Suprapubic skin (tissue), 4 donors: ENCODE measurements at regions not wholly inside any gene's neighbourhood (a gene's known extent, or its start where the extent isn't known, plus 50 kb on each side); places are given as distances from the start of the nearest gene placed in this dataset.

Source experiments
- DNase-seq, 2 donors: peaks; one replicate each; pipeline ENCODE4 v3.0.0-alpha.2; 2019; ENCODE audit warnings: low spot score in 2 of 2
- H3K27ac ChIP-seq: fragments of 200-600 bp; sonication (generic); one replicate; pipeline ENCODE4 v1.5.1; 2019
- H3K27me3 ChIP-seq: fragments of 200-600 bp; sonication (generic); one replicate; pipeline ENCODE4 v1.5.1; 2019
- H3K36me3 ChIP-seq: fragments of 200-600 bp; sonication (generic); one replicate; pipeline ENCODE4 v1.5.1; 2019
- H3K4me1 ChIP-seq: fragments of 200-600 bp; sonication (generic); one replicate; pipeline ENCODE4 v1.5.1; 2019
- H3K4me3 ChIP-seq: fragments of 200-600 bp; sonication (generic); one replicate; pipeline ENCODE4 v1.5.1; 2019; ENCODE audit warnings: mild to moderate bottlenecking
- H3K9me3 ChIP-seq: fragments of 200-600 bp; sonication (generic); one replicate; pipeline ENCODE4 v1.5.1; 2019
- EP300 ChIP-seq: sonication (generic); formaldehyde crosslinking; IDR thresholded peaks from one replicate; pipeline ENCODE4 v1.6.1; 2017; ENCODE audit warnings: antibody characterized with exemption
- POLR2A ChIP-seq, 2 donors: fragments of 450-650 bp; IDR thresholded peaks; one replicate each; pipeline ENCODE4 v1.6.1; 2017; ENCODE audit warnings: antibody characterized with exemption in 2 of 2, mild to moderate bottlenecking in 2 of 2, moderate library complexity in 2 of 2
- POLR2AphosphoS5 ChIP-seq, 3 donors: sonication (generic); formaldehyde crosslinking; IDR thresholded peaks; one replicate each; pipeline ENCODE4 v1.6.1; 2017; ENCODE audit warnings: antibody characterized with exemption in 3 of 3
- WGBS: methylation state at CpG from one replicate; pipeline ENCODE4 v1.1.5; 2018; 5-methylcytosine and 5-hydroxymethylcytosine counted together
- TF ChIP-seq, protein P1 (sequence below), 2 donors: fragments of 200-600 bp in 1 of 2; fragments of 450-650 bp in 1 of 2; sonication (generic) in 1 of 2; IDR thresholded peaks; one replicate each; pipeline ENCODE4 v1.5.1; 2016 to 2019; ENCODE audit warnings: antibody characterized with exemption in 2 of 2, mild to moderate bottlenecking in 1 of 2, moderate library complexity in 1 of 2

DNA sequence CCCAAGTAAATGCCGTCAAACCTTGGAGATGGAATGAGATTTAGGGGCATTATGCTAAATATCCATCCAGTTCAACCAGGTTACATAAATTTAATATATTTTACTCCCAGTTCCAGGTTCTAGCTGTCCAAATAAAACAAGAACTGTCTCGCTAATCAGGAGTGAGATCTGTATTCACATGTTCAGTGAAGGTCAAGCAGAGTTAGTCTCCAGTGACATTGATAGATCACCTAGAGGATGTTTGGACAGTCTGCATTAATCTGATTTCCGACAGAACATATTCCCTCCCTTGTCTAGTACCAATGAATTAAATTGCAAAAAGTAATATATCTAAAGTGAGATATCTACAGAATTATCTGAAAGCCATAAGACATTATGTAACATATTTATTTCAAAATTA is 979.4 kb upstream of the CNTNAP5 start:
- TF ChIP-seq, protein P1, sequence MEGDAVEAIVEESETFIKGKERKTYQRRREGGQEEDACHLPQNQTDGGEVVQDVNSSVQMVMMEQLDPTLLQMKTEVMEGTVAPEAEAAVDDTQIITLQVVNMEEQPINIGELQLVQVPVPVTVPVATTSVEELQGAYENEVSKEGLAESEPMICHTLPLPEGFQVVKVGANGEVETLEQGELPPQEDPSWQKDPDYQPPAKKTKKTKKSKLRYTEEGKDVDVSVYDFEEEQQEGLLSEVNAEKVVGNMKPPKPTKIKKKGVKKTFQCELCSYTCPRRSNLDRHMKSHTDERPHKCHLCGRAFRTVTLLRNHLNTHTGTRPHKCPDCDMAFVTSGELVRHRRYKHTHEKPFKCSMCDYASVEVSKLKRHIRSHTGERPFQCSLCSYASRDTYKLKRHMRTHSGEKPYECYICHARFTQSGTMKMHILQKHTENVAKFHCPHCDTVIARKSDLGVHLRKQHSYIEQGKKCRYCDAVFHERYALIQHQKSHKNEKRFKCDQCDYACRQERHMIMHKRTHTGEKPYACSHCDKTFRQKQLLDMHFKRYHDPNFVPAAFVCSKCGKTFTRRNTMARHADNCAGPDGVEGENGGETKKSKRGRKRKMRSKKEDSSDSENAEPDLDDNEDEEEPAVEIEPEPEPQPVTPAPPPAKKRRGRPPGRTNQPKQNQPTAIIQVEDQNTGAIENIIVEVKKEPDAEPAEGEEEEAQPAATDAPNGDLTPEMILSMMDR (IDR thresholded peaks at IDR 0.05), result no peak
- TF ChIP-seq POLR2AphosphoS5 (IDR thresholded peaks at IDR 0.05) (no peak), POLR2A (IDR thresholded peaks at IDR 0.05) (no peak), EP300 (no peak)
- Histone ChIP-seq H3K27me3 (no peaks in the 10 kb centered on the region), H3K9me3 (no peaks in the 10 kb centered on the region), H3K4me1 (no peaks in the 10 kb centered on the region), H3K36me3 (no peaks in the 10 kb centered on the region), H3K4me3 (no peak overlapping the region), H3K27ac (no peak overlapping the region)
- WGBS, result 84% methylated on average over 3 of the region's 3 CpGs
- DNase-seq, result no peak

DNA sequence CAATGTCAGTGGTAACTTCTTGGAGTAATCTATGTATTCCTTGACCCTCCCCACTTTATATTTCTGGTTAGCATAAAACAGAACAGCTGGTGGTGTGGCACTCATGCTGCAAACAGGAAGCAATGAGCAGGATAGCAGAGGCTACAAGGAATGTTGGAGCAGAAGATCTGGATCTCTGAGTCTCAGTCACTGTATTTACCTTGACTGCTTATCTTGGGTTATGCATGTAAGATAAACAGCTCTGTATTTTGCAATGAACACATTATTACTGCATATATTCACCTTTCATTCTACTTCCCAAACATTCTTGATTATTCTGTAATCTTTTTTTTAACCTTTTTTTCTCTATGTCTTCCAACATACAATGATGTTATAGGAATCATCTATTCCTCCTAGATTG is 977.9 kb upstream of the CNTNAP5 start:
- Histone ChIP-seq H3K27me3 (no peaks in the 10 kb centered on the region), H3K36me3 (no peaks in the 10 kb centered on the region), H3K9me3 (no peaks in the 10 kb centered on the region), H3K4me3 (no peak overlapping the region), H3K4me1 (no peaks in the 10 kb centered on the region), H3K27ac (no peak overlapping the region)
- DNase-seq, result no peak
- TF ChIP-seq EP300 (no peak), POLR2A (IDR thresholded peaks at IDR 0.05) (no peak), POLR2AphosphoS5 (IDR thresholded peaks at IDR 0.05) (no peak)
- TF ChIP-seq, protein P1 (IDR thresholded peaks at IDR 0.05), result no peak

DNA sequence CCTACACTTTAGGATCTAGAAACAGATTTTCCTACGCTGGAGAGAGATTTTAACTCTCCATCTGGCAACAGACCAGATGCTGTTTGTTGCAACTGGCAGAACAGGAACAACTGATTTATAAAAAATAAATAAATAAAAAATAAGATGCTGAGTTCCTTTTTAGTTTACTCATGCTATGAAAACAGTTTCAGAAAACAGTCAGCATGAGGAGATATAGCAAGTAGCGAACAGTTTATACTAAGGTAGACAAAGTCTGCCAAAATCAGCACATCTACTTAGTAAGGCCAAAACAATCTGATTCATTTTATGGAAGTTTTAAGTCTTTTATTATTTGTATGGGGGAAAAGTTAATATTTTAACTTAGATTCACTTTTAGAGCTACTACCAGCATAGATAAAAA is 974.0 kb upstream of the CNTNAP5 start:
- Histone ChIP-seq H3K4me1 (no peaks in the 10 kb centered on the region), H3K4me3 (no peak overlapping the region), H3K27me3 (no peaks in the 10 kb centered on the region), H3K27ac (no peak overlapping the region), H3K36me3 (no peaks in the 10 kb centered on the region), H3K9me3 (no peaks in the 10 kb centered on the region)
- WGBS, result 54% methylated on average over 2 of the region's 2 CpGs
- no peak for TF ChIP-seq POLR2A (IDR thresholded peaks at IDR 0.05)
- TF ChIP-seq, protein P1 (IDR thresholded peaks at IDR 0.05), result no peak
- TF ChIP-seq POLR2AphosphoS5 (IDR thresholded peaks at IDR 0.05), result no peak
- no peak for TF ChIP-seq EP300
- DNase-seq, result no peak

DNA sequence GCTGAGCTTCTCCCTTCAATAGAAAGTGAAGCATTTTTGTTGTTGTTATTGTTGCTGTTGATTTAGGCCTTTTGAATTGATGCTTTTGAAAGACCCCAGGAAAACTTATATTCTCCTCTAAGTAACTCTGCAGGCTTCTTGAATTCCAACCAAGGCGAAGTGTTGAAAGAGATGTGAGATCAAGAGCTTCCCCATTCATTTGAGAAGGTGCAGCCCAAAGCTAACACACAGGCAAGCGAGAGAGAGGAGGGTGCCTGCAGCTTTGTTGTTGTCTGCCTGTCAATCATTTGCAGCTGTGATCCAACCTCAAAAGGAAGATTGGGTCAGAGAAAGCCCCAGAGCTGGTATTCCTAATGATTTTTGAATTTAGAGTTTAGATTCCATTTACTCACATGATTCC is 963.6 kb upstream of the CNTNAP5 start:
- TF ChIP-seq POLR2AphosphoS5 (IDR thresholded peaks at IDR 0.05), result no peak
- TF ChIP-seq EP300, result no peak
- TF ChIP-seq POLR2A (IDR thresholded peaks at IDR 0.05), result no peak
- TF ChIP-seq, protein P1 (IDR thresholded peaks at IDR 0.05), result no peak
- no peak overlapping the region for H3K4me3 ChIP-seq
- H3K36me3 ChIP-seq, result no peaks in the 10 kb centered on the region
- H3K27me3 ChIP-seq, result no peaks in the 10 kb centered on the region
- 76% methylated on average over 2 of the region's 2 CpGs for WGBS
- no peak overlapping the region for H3K27ac ChIP-seq
- peaks cover 3% of the 10 kb centered on the region for H3K9me3 ChIP-seq
- no peak for DNase-seq
- H3K4me1 ChIP-seq, result no peaks in the 10 kb centered on the region

DNA sequence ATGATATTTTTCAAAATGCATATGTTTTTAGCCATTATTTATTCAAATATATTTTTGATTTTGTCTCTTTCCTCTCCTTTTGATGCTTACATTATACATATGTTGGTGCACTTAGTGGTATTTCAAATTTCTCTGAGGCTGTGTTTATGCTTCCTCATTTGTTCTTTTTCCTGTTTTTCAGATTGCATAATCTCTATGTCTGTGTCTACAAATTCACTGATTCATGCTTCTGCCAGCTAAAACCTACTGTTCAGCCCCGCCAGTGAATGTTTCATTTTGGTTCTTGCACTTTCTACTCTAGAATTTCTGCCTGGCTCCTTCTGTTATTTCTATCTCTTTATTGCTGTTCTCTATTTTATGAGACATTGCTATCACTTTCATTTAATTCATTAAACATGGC is 951.7 kb upstream of the CNTNAP5 start:
- TF ChIP-seq, protein P1 (IDR thresholded peaks at IDR 0.05), result no peak
- no peak for TF ChIP-seq POLR2AphosphoS5 (IDR thresholded peaks at IDR 0.05)
- no peak for TF ChIP-seq POLR2A (IDR thresholded peaks at IDR 0.05)
- TF ChIP-seq EP300, result no peak
- no peak overlapping the region for H3K27ac ChIP-seq
- H3K4me1 ChIP-seq, result no peaks in the 10 kb centered on the region
- no peaks in the 10 kb centered on the region for H3K9me3 ChIP-seq
- no peak for DNase-seq
- no peaks in the 10 kb centered on the region for H3K36me3 ChIP-seq
- 79% methylated on average over 1 of the region's 1 CpG for WGBS
- no peak overlapping the region for H3K4me3 ChIP-seq
- H3K27me3 ChIP-seq, result no peaks in the 10 kb centered on the region
